ENCODE measurements at regions not wholly inside any gene's neighbourhood (a gene's known extent, or its start where the extent isn't known, plus 50 kb on each side); places are given as distances from the start of the nearest gene placed in this dataset.

- Mint-ChIP-seq H3K4me3 (ENCODE audit: unreplicated experiment) (no peak overlapping the region), H3K36me3 (ENCODE audit: insufficient read depth, unreplicated experiment) (no peaks in the 10 kb centered on the region), H3K9me3 (ENCODE audit: unreplicated experiment) (no peaks in the 10 kb centered on the region), H3K27ac (ENCODE audit: unreplicated experiment) (no peak overlapping the region), H3K4me1 (ENCODE audit: low read depth, unreplicated experiment) (no peaks in the 10 kb centered on the region), H3K27me3 (ENCODE audit: insufficient read depth, unreplicated experiment) (no peaks in the 10 kb centered on the region)
- POLR2A ChIA-PET, result no interaction called here
- H3K4me3 ChIP-seq (ENCODE audit: low read depth, low read length), result no peak overlapping the region
- no peaks in the 10 kb centered on the region for H3K36me3 ChIP-seq (ENCODE audit: control insufficient read depth, insufficient read depth, low read length)
- no peaks in the 10 kb centered on the region for H3K27me3 ChIP-seq (replicated peaks; ENCODE audit: control insufficient read depth, insufficient read depth, low read length)
- CTCF ChIA-PET, result no interaction called here
- no TSS peak for BruUV-seq (replicated peaks)
- H3K9me3 ChIP-seq, result no peaks in the 10 kb centered on the region
- no peaks in the 10 kb centered on the region for H3K4me1 ChIP-seq
- TF ChIP-seq CTCF (IDR thresholded peaks at IDR 0.05; ENCODE audit: insufficient read depth in 1 of 2, low read depth in 1 of 2, low read length in 1 of 2, severe bottlenecking in 1 of 2, unreplicated experiment in 1 of 2), result no peak
- no peak for DNase-seq
- intact Hi-C loops (cut with micrococcal nuclease; ENCODE audit: unreplicated experiment), result no loop called here
These were observed 298.0 kb upstream of the TET2 start for GRCh38 chr4:104848597-104849225.

GRCh38 chr4:104859601-104860237 is 287.0 kb upstream of the TET2 start:
- BruUV-seq (replicated peaks), result no TSS peak
- ChIA-PET POLR2A (no interaction called here), CTCF (interaction anchor here (0.6 kb wide), 1 partner anchor 286 kb away, joined by 3 read pairs; no protein-coding TSS in a partner anchor)
- Mint-ChIP-seq H3K27ac (ENCODE audit: unreplicated experiment) (no peak overlapping the region), H3K4me1 (ENCODE audit: low read depth, unreplicated experiment) (no peaks in the 10 kb centered on the region), H3K9me3 (ENCODE audit: unreplicated experiment) (no peaks in the 10 kb centered on the region), H3K27me3 (ENCODE audit: insufficient read depth, unreplicated experiment) (peaks cover 2% of the 10 kb centered on the region), H3K4me3 (ENCODE audit: unreplicated experiment) (no peak overlapping the region), H3K36me3 (ENCODE audit: insufficient read depth, unreplicated experiment) (no peaks in the 10 kb centered on the region)
- no peak overlapping the region for H3K4me3 ChIP-seq (ENCODE audit: low read depth, low read length)
- no peaks in the 10 kb centered on the region for H3K27me3 ChIP-seq (replicated peaks; ENCODE audit: control insufficient read depth, insufficient read depth, low read length)
- no peaks in the 10 kb centered on the region for H3K4me1 ChIP-seq
- no peaks in the 10 kb centered on the region for H3K36me3 ChIP-seq (ENCODE audit: control insufficient read depth, insufficient read depth, low read length)
- no peak for DNase-seq
- intact Hi-C loops (cut with micrococcal nuclease; ENCODE audit: unreplicated experiment), result loop anchor here (1.0 kb wide), 3 partner anchors 166 to 844 kb away; no protein-coding TSS in a partner anchor
- no peaks in the 10 kb centered on the region for H3K9me3 ChIP-seq
- TF ChIP-seq CTCF (IDR thresholded peaks at IDR 0.05; ENCODE audit: insufficient read depth in 1 of 2, low read depth in 1 of 2, low read length in 1 of 2, severe bottlenecking in 1 of 2, unreplicated experiment in 1 of 2), result no peak

GRCh38 chr4:104860238-104861123 is 286.2 kb upstream of the TET2 start:
- no peaks in the 10 kb centered on the region for H3K4me1 Mint-ChIP-seq (ENCODE audit: low read depth, unreplicated experiment)
- H3K4me3 Mint-ChIP-seq (ENCODE audit: unreplicated experiment), result no peak overlapping the region
- H3K4me3 ChIP-seq (ENCODE audit: low read depth, low read length), result no peak overlapping the region
- CTCF ChIA-PET, result interaction anchor here (0.6 kb wide), 1 partner anchor 285 kb away, joined by 3 read pairs; no protein-coding TSS in a partner anchor
- no TSS peak for BruUV-seq (replicated peaks)
- no peaks in the 10 kb centered on the region for H3K4me1 ChIP-seq
- no peaks in the 10 kb centered on the region for H3K36me3 Mint-ChIP-seq (ENCODE audit: insufficient read depth, unreplicated experiment)
- peak; percentile 47 to 66 for DNase-seq
- H3K27me3 ChIP-seq (replicated peaks; ENCODE audit: control insufficient read depth, insufficient read depth, low read length), result no peaks in the 10 kb centered on the region
- intact Hi-C loops (cut with micrococcal nuclease; ENCODE audit: unreplicated experiment), result loop anchor here (1.0 kb wide), 3 partner anchors 167 to 845 kb away; no protein-coding TSS in a partner anchor
- peaks cover 2% of the 10 kb centered on the region for H3K27me3 Mint-ChIP-seq (ENCODE audit: insufficient read depth, unreplicated experiment)
- POLR2A ChIA-PET, result no interaction called here
- no peak overlapping the region for H3K27ac Mint-ChIP-seq (ENCODE audit: unreplicated experiment)
- peak; percentile 73 to 80 for TF ChIP-seq CTCF (IDR thresholded peaks at IDR 0.05; ENCODE audit: insufficient read depth in 1 of 2, low read depth in 1 of 2, low read length in 1 of 2, severe bottlenecking in 1 of 2, unreplicated experiment in 1 of 2)
- no peaks in the 10 kb centered on the region for H3K36me3 ChIP-seq (ENCODE audit: control insufficient read depth, insufficient read depth, low read length)
- no peaks in the 10 kb centered on the region for H3K9me3 ChIP-seq
- H3K9me3 Mint-ChIP-seq (ENCODE audit: unreplicated experiment), result no peaks in the 10 kb centered on the region

Data from Caco-2 (cell line).